Stimulated activated effector memory CD8-positive, alpha-beta T cell treated with anti-CD3 and anti-CD28 coated beads, Interleukin-12 subunit alpha, Interleukin-12 subunit beta, amount 100 ng/mL, for 72 hours (primary cell): ENCODE measurements at regions not wholly inside any gene's neighbourhood (a gene's known extent, or its start where the extent isn't known, plus 50 kb on each side); places are given as distances from the start of the nearest gene placed in this dataset.
A peak's percentile ranks its signal among the peaks of the same experiment; 100 is the strongest.

Experiments
- ATAC-seq: fragments of 150-1000 bp; cut with Tn5 transposase; 2 replicates; pipeline ENCODE4 v1.10.0; 2021
- DNase-seq, 2 donors: peaks; one replicate each; pipeline ENCODE4 v3.0.0; 2021 to 2022; ENCODE audit warnings: low spot score in 2 of 2
- H3K27ac Mint-ChIP-seq: one replicate; pipeline ENCODE4 v1.8.0; 2022; ENCODE audit warnings: mild to moderate bottlenecking, mixed read lengths
- H3K36me3 Mint-ChIP-seq: one replicate; pipeline ENCODE4 v1.8.0; 2022; ENCODE audit warnings: mild to moderate bottlenecking, mixed read lengths
- H3K4me1 Mint-ChIP-seq: one replicate; pipeline ENCODE4 v1.8.0; 2022; ENCODE audit warnings: mixed read lengths
- H3K4me3 Mint-ChIP-seq: one replicate; pipeline ENCODE4 v1.8.0; 2022; ENCODE audit warnings: mild to moderate bottlenecking, mixed read lengths
- H3K9me3 Mint-ChIP-seq: one replicate; pipeline ENCODE4 v1.8.0; 2022; ENCODE audit warnings: mixed read lengths

DNA sequence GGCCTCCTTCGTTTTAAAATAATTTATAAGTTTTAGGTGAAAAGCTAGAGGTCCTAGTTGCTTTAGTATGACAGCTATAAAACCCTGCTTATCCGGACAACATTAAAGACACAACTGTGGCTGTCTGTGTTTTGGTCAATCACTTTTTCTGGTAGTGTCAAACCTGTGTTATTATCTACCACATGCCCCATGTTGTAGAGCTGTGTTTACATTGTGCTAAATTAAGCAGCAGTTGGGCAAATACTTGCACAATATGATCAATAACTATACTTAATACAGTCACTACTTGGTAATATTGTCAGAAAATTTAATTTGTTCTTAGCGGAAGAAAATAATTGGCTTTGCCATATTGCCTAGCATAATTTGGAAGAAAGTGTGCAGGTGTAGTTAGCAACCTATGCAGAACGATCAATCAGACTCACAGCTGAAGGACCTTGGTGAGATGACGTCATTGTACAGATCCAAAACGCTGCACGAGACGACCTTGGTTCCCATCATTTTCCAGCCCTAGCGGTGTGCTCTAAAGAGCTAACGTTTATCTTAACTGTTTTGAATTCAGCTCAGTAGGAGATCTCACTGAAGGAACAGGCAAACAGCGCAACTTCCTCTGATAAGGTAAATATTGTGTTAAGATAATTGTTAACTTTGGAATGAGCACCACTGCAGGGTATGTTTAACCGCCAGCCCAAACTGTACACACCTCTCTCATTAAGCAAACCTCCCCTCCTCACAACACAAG, 476.6 kb downstream of the IRS2 start:
- H3K4me3 Mint-ChIP-seq = no peak overlapping the region

DNA sequence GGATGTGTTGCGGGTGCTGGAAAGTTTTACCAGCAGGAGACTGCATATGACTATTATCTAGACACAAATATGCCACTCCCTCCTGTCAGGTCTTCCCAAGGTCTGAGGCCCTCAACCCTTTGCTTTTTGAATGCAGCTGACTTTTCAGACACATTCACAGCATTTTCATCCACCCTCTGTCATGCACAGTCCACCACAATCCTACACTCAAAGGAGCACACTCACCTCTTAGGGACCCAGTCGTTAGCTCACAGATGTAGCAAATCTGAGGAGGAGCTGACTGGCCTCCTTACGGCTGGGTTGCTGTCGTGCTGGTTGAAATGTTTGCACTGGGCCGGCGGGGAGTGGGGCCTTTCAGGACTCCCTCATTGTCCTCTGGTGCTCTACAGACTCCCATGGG, 479.4 kb downstream of the IRS2 start:
- no peaks in the 10 kb centered on the region for H3K9me3 Mint-ChIP-seq
- DNase-seq (no peak), ATAC-seq (no peak)
- H3K27ac Mint-ChIP-seq = no peak overlapping the region
- no peaks in the 10 kb centered on the region for H3K4me1 Mint-ChIP-seq
- no peaks in the 10 kb centered on the region for H3K36me3 Mint-ChIP-seq
- no peak overlapping the region for H3K4me3 Mint-ChIP-seq

More for the DNA sequence above, 476.6 kb downstream of the IRS2 start:
- DNase-seq = no peak
- H3K9me3 Mint-ChIP-seq = no peaks in the 10 kb centered on the region
- no peaks in the 10 kb centered on the region for H3K4me1 Mint-ChIP-seq
- H3K36me3 Mint-ChIP-seq = no peaks in the 10 kb centered on the region
- no peak for ATAC-seq
- H3K27ac Mint-ChIP-seq = no peak overlapping the region

DNA sequence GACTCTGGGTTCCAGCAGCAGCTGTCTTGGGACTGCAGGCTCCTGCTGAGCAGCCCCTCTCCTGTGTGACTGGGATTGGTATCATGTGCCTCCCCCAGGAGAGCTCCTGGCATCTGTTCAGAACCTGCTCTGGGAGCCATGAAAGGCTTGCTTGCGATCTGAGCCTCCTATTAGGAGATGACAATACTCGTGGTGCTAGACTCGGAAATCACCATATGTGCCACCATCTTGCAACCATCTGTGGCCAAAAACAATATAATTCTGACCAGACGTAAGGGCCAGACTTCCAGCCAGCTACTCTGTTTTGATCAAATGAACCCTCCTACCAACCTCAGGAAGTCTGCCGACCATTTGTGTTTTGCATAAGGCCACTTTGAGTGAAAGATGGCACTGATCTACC, 484.7 kb downstream of the IRS2 start:
- no peak for ATAC-seq
- no peaks in the 10 kb centered on the region for H3K36me3 Mint-ChIP-seq
- H3K4me3 Mint-ChIP-seq = no peak overlapping the region

DNA sequence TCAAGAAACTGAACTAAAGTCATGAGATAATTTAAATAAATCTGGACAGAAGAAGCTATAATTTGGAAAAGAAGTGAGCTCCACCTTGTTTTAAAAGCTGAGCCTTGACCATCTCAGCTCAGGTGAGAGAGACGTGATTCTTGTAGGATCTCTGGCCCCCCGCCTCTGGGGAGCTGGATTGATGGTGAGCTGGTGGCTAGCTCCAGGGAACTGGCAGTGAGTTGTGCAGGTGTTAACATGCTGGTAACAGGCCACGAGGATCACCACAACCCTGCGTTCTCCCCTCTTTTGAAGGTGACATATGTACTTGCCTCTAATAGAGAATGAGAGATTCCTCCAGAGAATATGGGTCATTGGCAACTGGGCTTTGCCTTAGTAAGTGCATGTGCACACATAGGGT, 485.1 kb downstream of the IRS2 start:
- no peak for ATAC-seq
- Mint-ChIP-seq H3K4me1 (no peaks in the 10 kb centered on the region), H3K4me3 (no peak overlapping the region), H3K36me3 (no peaks in the 10 kb centered on the region), H3K9me3 (no peaks in the 10 kb centered on the region), H3K27ac (no peak overlapping the region)
- DNase-seq = no peak

More for the DNA sequence above, 484.7 kb downstream of the IRS2 start:
- H3K27ac Mint-ChIP-seq = no peak overlapping the region
- H3K4me1 Mint-ChIP-seq = no peaks in the 10 kb centered on the region
- DNase-seq = no peak
- H3K9me3 Mint-ChIP-seq = no peaks in the 10 kb centered on the region

DNA sequence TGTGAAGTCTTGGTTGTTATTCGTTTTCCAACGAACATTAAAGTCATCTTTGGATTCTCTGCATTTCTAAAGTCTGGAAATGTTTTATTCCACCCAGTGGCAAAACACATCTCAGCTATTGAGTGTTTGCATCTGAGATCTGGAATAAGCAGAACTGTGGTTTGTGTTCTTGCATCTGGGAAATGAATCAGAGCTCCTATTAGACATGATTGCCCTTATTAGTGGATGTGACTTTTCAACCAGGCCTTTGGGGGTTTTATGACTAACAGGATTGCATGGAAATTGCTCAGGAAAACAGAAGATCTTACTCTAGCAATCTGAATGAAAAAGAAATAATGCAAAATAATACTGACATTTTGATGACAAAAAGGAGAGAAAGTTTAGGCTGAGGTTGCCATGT, 488.8 kb downstream of the IRS2 start:
- H3K4me3 Mint-ChIP-seq = no peak overlapping the region
- DNase-seq = no peak

DNA sequence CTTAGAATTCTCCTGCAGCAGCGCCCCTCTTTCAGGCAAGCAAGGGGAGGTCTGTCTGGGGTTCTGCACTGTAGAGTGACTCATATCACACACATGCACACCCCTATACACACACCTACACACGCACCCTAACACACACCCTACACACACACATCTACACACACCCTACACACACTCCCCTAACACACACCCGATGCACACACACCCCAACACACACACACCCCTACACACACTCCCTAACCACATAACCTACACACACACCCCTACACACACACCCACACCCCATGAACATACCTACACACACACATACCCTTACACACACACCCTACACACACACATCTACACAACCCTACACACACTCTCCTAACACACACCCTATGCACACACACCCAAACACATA, 493.2 kb downstream of the IRS2 start:
- peak; percentile 19 for ATAC-seq
- Mint-ChIP-seq H3K27ac (no peak overlapping the region), H3K36me3 (peaks cover 5% of the 10 kb centered on the region), H3K9me3 (peaks cover 4% of the 10 kb centered on the region), H3K4me1 (no peaks in the 10 kb centered on the region), H3K4me3 (no peak overlapping the region)
- no peak for DNase-seq

More for the DNA sequence above, 488.8 kb downstream of the IRS2 start:
- Mint-ChIP-seq H3K36me3 (peaks cover 5% of the 10 kb centered on the region), H3K4me1 (no peaks in the 10 kb centered on the region), H3K9me3 (peaks cover 2% of the 10 kb centered on the region), H3K27ac (no peak overlapping the region)
- ATAC-seq = no peak

DNA sequence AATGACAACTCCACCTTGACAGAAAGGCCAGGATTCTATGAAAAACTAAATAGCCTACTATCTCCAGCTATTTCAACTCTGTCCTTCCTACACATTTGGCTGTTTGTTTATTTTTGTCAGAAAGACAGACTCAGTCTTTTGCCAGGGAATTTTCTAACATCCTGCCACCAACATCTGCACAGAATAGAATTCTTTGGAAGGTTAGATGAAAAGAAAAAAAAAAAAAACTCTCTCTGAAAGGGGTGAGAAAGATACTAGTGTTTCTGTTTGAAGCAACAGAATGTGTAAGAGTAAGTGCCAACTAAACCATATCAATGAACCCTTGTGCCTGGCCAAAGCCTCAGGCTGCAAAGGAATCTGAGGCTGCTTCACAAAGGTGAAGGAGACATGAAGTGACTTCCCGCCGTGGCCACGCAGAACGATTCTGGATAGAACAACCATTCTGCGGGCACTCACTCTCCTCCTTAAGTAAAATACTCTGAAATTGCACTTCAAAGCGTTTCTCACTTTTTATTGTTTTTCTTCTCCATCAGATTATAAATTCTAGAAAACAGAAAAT, 498.2 kb downstream of the IRS2 start:
- H3K4me1 Mint-ChIP-seq = no peaks in the 10 kb centered on the region
- no peaks in the 10 kb centered on the region for H3K36me3 Mint-ChIP-seq
- ATAC-seq = no peak
- peaks cover 6% of the 10 kb centered on the region for H3K9me3 Mint-ChIP-seq
- no peak for DNase-seq
- no peak overlapping the region for H3K4me3 Mint-ChIP-seq
- no peak overlapping the region for H3K27ac Mint-ChIP-seq

DNA sequence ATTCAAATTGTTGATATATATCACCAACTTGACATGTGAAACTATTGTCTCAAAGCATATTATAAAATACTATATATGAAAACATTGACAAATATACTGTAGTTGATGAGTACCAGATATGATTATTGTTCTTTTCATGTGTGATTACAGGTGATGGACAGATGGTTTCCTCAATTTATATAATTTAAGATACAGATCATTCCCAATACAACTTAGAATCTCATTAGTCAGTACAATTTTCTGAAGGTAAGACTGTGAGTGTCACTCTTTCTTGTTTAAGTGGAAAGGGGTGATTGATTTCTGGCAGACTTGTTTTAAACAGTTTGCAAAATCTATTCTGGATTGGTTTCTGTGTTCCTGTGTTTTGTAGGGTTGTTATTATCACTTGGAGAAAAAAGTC, 498.8 kb downstream of the IRS2 start:
- ATAC-seq (no peak), DNase-seq (no peak)
- no peak overlapping the region for H3K27ac Mint-ChIP-seq
- peaks cover 6% of the 10 kb centered on the region for H3K9me3 Mint-ChIP-seq
- H3K36me3 Mint-ChIP-seq = no peaks in the 10 kb centered on the region
- H3K4me1 Mint-ChIP-seq = no peaks in the 10 kb centered on the region
- H3K4me3 Mint-ChIP-seq = no peak overlapping the region

DNA sequence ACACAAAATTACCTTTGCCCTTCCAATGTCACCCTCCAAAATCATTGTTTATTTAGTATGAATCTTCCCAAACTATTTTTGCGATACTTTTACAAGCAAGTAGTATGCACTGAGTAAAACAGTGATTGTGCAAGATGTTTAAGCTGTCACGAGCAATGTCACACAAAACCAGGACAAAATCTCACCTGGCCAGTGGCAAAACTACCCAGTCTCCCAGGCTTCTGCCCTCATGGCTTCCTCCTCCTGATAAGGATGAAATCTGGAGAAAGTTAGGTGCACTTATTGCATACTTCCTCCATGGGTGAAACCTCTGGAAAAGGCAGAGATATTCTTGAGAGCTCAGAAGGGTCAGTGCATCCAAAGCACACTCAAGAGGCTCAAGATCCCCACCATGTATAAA, 500.8 kb downstream of the IRS2 start:
- H3K4me1 Mint-ChIP-seq = no peaks in the 10 kb centered on the region
- no peaks in the 10 kb centered on the region for H3K36me3 Mint-ChIP-seq
- no peak overlapping the region for H3K27ac Mint-ChIP-seq
- DNase-seq (no peak), ATAC-seq (no peak)
- H3K4me3 Mint-ChIP-seq = no peak overlapping the region
- H3K9me3 Mint-ChIP-seq = peaks cover 6% of the 10 kb centered on the region

DNA sequence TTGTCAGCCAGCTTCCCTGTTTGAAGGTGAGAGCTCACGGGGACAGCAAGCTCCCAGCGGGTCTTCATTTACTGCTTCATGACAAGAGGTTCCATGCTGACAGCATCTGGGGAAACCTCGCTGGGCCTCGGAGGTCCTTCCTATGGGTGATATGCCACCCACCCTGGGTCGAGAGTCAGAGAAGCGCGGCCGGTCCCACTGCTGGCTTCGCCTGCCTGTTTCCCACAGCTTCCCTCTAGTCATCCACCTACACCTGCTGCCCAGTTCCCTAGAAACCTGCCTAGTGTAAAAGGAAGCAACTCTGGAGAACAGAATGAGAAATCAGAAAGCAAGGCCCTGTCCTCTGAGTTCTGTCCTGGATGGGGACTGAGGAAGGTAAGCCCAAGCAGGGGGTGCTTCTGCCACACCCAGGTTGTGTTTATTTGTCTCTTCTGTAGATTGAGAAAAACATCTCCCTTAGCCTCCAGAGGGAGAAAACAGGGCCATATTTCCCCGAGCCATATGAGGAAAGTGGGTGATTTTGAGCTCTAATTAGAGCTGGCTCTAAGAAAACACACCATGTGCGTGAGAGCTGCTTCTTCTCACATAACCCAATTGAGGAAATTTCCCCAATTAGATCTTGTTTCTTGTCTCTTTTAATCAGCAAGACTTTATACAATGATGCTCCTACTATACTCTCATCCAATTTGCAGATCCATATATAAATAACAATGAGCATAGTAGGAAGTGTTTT, 504.3 kb downstream of the IRS2 start:
- ATAC-seq (no peak), DNase-seq (no peak)
- Mint-ChIP-seq H3K9me3 (peaks cover 8% of the 10 kb centered on the region), H3K36me3 (no peaks in the 10 kb centered on the region), H3K27ac (no peak overlapping the region), H3K4me3 (no peak overlapping the region), H3K4me1 (no peaks in the 10 kb centered on the region)

DNA sequence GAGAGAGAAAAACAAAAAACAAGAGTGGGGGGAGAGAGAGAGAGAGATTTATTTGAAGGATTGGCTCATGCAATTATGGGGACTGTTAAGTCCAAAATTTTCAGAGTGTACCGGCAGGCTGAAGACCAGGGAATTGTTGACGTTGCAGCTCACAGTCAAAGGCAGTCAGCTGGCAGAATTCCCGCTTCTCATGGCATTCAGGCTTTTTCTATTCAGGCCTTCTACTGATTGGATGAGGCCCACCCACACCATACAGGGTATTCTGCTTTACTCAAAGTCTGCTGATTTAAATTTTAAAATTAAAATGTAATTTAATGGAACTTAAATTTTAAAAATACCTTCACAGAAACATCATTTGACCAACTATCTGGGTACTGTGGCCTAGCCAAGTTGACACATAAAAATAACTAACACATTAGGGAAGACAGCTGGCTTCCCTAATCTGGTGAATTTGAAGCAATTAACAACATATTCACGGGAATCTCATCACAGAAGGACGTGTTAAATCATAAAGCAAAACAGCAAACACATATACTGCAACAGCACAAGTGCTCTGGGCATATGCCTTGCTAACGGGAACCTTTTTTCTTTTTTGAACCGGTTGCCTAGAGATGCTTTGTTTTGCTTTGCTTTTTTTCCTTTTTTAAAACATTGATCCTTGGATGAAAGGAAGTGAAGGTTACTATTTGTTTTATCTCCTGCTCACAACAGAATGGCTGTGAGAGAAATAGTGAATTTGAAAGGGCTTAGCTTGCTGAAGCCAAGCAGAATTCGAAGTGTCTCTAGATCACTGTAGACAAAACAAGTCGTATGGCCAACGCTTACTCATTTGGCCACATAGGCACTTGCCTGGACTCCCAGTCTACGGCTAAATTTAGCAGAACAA, 505.1 kb downstream of the IRS2 start:
- DNase-seq (no peak), ATAC-seq (no peak)
- Mint-ChIP-seq H3K9me3 (peaks cover 8% of the 10 kb centered on the region), H3K27ac (no peak overlapping the region), H3K4me1 (no peaks in the 10 kb centered on the region), H3K36me3 (no peaks in the 10 kb centered on the region), H3K4me3 (no peak overlapping the region)

DNA sequence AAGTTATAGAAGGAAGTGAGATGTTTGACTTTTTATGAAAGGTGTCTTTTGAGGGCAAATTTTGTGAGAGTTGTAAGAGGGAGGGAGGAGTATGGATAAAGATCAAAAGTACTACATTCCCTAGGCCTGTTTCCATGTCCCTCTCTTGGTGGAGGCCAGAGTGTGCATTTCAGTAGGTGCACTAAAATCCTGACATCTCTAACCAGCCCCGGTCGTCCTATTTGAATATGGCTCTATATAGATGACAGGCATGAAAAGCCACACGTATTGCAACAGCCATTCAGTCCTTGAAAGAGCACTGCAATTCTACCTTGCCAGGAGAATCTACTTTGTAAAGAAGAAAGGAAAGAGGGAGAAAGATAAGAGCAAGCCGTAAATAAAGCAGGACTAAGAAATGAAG, 510.1 kb downstream of the IRS2 start:
- no peak for ATAC-seq
- Mint-ChIP-seq H3K36me3 (no peaks in the 10 kb centered on the region), H3K27ac (no peak overlapping the region), H3K4me1 (no peaks in the 10 kb centered on the region), H3K4me3 (no peak overlapping the region), H3K9me3 (peaks cover 7% of the 10 kb centered on the region)
- no peak for DNase-seq

DNA sequence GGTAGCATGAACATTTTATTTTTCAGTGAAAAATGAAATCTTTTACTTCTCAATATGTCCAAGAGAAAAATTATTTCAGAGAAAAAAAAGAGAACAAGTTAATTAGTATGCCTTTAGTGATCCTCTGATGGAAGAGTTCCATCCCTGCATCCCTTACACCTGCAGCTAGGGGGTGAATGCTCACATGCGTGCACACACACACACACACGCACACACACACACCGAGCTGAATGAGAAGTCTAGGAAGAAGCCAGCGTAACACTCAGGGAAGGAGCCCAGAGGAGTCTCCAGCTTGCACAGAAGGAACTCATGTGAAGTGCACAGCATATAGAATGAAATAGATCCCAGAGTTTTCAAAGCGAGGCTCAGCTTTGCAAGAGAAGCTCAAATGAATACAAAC, 510.5 kb downstream of the IRS2 start:
- no peak overlapping the region for H3K4me3 Mint-ChIP-seq
- ATAC-seq (no peak), DNase-seq (no peak)
- H3K9me3 Mint-ChIP-seq = peaks cover 7% of the 10 kb centered on the region
- no peaks in the 10 kb centered on the region for H3K36me3 Mint-ChIP-seq
- no peaks in the 10 kb centered on the region for H3K4me1 Mint-ChIP-seq
- no peak overlapping the region for H3K27ac Mint-ChIP-seq

DNA sequence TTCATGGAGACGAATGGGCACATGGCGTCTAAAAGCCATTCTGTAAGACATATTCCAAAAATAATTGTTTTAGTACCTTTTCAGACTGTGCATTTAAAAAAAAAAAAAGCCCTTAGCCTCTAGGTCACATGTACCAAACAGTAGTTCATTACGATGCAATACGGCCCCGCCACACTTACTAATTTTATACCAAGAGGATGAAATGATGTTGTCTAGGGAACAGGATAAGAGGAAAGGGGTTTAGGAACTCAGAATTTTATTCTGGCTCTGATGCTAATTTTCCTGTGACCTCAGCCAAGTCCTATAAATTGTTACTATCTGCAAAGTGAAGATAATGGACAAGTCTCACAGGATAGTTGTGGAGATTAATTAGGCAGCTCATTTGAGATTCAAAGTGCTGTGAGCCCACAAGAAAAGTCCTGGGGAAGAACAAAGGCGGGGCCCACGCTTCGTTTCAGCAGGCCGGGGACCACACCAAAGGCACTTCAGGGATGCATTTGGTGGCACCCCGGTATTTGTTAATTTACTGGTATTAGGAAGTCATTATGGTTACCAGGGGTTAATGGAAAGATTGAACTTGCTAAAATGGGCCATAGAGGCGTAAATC, 511.1 kb downstream of the IRS2 start:
- DNase-seq (no peak), ATAC-seq (no peak)
- no peak overlapping the region for H3K4me3 Mint-ChIP-seq
- H3K36me3 Mint-ChIP-seq = no peaks in the 10 kb centered on the region
- no peaks in the 10 kb centered on the region for H3K4me1 Mint-ChIP-seq
- no peak overlapping the region for H3K27ac Mint-ChIP-seq
- H3K9me3 Mint-ChIP-seq = peaks cover 5% of the 10 kb centered on the region
